B cell (primary cell): ENCODE measurements at regions not wholly inside any gene's neighbourhood (a gene's known extent, or its start where the extent isn't known, plus 50 kb on each side); places are given as distances from the start of the nearest gene placed in this dataset.

Experiments
- EZH2 ChIP-seq: IDR thresholded peaks from 2 replicates; pipeline ENCODE4 v1.6.1; 2012; ENCODE audit warnings: borderline replicate concordance, low read depth, mild to moderate bottlenecking, moderate library complexity, low read length; ENCODE audit not compliant: insufficient read depth, poor library complexity, severe bottlenecking
- TF ChIP-seq, protein P1 (sequence below): fragments of 200-600 bp; IDR thresholded peaks from one replicate; pipeline ENCODE4 v1.8.0; 2022; ENCODE audit warnings: antibody characterized with exemption, mild to moderate bottlenecking

DNA sequence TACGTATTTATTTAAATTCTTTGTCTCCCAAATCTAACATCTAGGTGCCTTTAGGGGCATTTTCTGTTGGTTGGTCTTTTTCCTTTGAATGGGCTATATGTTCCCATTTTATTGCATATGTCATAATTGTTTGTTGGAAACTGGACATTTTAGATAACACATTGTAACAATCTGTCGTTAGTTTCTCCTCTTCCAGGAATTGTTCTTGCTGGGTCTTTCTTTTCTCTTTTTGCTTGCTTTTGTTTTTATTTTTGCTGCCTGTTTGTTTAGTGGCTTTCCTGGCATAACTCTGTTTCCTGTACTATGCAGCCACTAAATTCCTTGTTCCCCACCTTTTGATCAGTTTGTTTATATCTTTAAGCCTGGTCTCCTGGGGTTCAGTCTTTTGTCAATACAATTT is 244.3 kb upstream of the RTL1 start:
- TF ChIP-seq, protein P1, sequence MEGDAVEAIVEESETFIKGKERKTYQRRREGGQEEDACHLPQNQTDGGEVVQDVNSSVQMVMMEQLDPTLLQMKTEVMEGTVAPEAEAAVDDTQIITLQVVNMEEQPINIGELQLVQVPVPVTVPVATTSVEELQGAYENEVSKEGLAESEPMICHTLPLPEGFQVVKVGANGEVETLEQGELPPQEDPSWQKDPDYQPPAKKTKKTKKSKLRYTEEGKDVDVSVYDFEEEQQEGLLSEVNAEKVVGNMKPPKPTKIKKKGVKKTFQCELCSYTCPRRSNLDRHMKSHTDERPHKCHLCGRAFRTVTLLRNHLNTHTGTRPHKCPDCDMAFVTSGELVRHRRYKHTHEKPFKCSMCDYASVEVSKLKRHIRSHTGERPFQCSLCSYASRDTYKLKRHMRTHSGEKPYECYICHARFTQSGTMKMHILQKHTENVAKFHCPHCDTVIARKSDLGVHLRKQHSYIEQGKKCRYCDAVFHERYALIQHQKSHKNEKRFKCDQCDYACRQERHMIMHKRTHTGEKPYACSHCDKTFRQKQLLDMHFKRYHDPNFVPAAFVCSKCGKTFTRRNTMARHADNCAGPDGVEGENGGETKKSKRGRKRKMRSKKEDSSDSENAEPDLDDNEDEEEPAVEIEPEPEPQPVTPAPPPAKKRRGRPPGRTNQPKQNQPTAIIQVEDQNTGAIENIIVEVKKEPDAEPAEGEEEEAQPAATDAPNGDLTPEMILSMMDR: no peak
- no peak for TF ChIP-seq EZH2
